GM23248 (cell line): ENCODE measurements at regions not wholly inside any gene's neighbourhood (a gene's known extent, or its start where the extent isn't known, plus 50 kb on each side); places are given as distances from the start of the nearest gene placed in this dataset.

ENCODE experiments used
- DNase-seq: peaks from one replicate; pipeline ENCODE4 v3.0.0-alpha.2; 2015
- H2AFZ ChIP-seq: fragments of 200-600 bp; sonication (generic); 2 replicates; pipeline ENCODE4 v1.6.1; 2016; ENCODE audit warnings: antibody characterized with exemption
- H3F3A ChIP-seq: fragments of 200-600 bp; sonication (generic); 2 replicates; pipeline ENCODE4 v1.6.1; 2016; ENCODE audit warnings: mild to moderate bottlenecking, antibody characterized with exemption, mixed run types; ENCODE audit not compliant: insufficient read depth
- H3K27ac ChIP-seq: fragments of 200-600 bp; sonication (generic); 2 replicates; pipeline ENCODE4 v1.5.1; 2016; ENCODE audit warnings: mild to moderate bottlenecking
- H3K27me3 ChIP-seq: fragments of 200-600 bp; sonication (generic); replicated peaks from 2 replicates; pipeline ENCODE4 v1.6.1; 2016; ENCODE audit warnings: mild to moderate bottlenecking; ENCODE audit not compliant: insufficient read depth
- H3K36me3 ChIP-seq: fragments of 200-600 bp; sonication (generic); 2 replicates; pipeline ENCODE4 v1.6.1; 2016; ENCODE audit warnings: low read depth, mild to moderate bottlenecking
- H3K4me1 ChIP-seq: fragments of 200-600 bp; sonication (generic); 2 replicates; pipeline ENCODE4 v1.6.1; 2016; ENCODE audit warnings: mild to moderate bottlenecking; ENCODE audit not compliant: insufficient read depth
- H3K4me2 ChIP-seq: fragments of 200-600 bp; sonication (generic); one replicate; pipeline ENCODE4 v1.6.1; 2016; ENCODE audit warnings: mild to moderate bottlenecking; ENCODE audit not compliant: unreplicated experiment
- H3K4me3 ChIP-seq: fragments of 200-600 bp; sonication (generic); 2 replicates; pipeline ENCODE4 v1.5.1; 2016; ENCODE audit warnings: mild to moderate bottlenecking
- H3K79me2 ChIP-seq: fragments of 200-600 bp; sonication (generic); 2 replicates; pipeline ENCODE4 v1.6.1; 2016; ENCODE audit warnings: mild to moderate bottlenecking; ENCODE audit not compliant: insufficient read depth
- H3K9ac ChIP-seq: fragments of 200-600 bp; sonication (generic); 2 replicates; pipeline ENCODE4 v1.6.1; 2016; ENCODE audit warnings: mild to moderate bottlenecking
- H3K9me2 ChIP-seq: fragments of 200-600 bp; sonication (generic); 2 replicates; pipeline ENCODE4 v1.6.1; 2016; ENCODE audit warnings: mixed run types, mild to moderate bottlenecking, moderate library complexity; ENCODE audit not compliant: insufficient read depth
- H3K9me3 ChIP-seq: fragments of 200-600 bp; sonication (generic); one replicate; pipeline ENCODE4 v1.6.1; 2017; ENCODE audit warnings: low read depth
- H4K20me1 ChIP-seq: fragments of 200-600 bp; sonication (generic); 2 replicates; pipeline ENCODE4 v1.6.0; 2016; ENCODE audit not compliant: insufficient read depth
- EZH2 ChIP-seq: fragments of 200-600 bp; sonication (generic); IDR thresholded peaks from 2 replicates; pipeline ENCODE4 v1.6.1; 2018; ENCODE audit warnings: antibody characterized with exemption, mild to moderate bottlenecking; ENCODE audit not compliant: insufficient read depth, poor library complexity, severe bottlenecking
- EZH2phosphoT487 ChIP-seq: fragments of 200-600 bp; sonication (generic); IDR thresholded peaks from 2 replicates; pipeline ENCODE4 v1.6.1; 2018; ENCODE audit warnings: antibody characterized with exemption, moderate library complexity, mild to moderate bottlenecking, low read depth; ENCODE audit not compliant: insufficient read depth
- WGBS, 2 experiments: methylation state at CpG; one replicate each; pipeline ENCODE4 v1.1.6; 2015 to 2017; ENCODE audit warnings: low lambda C conversion rate in 2 of 2, low coverage in 1 of 2; ENCODE audit errors: missing lambda C conversion rate in 2 of 2; 5-methylcytosine and 5-hydroxymethylcytosine counted together
- in situ Hi-C: fragments of 300-500 bp; cut with MboI; formaldehyde crosslinking; loops from 2 replicates; pipeline ENCODE4 v1.15.0; 2020

DNA sequence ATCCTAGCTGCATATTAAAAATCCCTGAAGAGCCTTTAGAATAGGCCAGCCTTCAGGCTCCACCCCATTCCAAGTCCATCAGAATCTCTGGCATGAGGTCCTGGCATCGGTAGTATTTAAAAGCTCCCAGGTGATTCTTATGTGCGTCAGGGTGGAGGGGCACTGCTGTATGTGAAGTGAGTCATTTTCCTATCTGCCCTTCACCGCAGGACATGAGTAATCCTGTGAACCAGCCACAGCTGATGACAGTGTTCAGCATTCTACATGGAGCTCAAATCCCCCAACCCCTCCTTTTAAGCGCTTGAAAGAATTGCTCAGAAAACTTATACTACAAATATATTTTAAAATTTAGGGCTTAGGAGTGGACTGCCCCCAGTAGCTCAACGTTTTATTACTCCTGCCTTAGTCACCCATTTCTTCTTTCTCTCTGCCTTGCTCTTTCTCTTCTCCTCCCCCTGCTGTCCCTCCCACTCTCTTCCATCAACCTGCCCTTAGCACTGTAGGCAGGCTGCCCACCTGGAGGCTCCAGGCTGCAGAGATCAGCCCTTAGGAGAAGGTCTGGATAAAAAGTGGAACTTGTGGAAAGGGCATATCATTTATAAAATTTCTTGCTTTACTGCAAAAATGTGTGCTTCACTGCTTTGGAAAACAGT lies 73.8 kb upstream of the ZNF281 start:
- H3K27me3 ChIP-seq = no peaks in the 10 kb centered on the region
- H3K9me3 ChIP-seq = no peaks in the 10 kb centered on the region
- peak overlapping the region; percentile 70 for H3K27ac ChIP-seq
- TF ChIP-seq EZH2 = no peak
- no peak for TF ChIP-seq EZH2phosphoT487
- in situ Hi-C loops = loop anchor here (25.0 kb wide), 2 partner anchors 196 to 346 kb away; no protein-coding TSS in a partner anchor
- H3K9ac ChIP-seq = peak overlapping the region; percentile 59
- H3K36me3 ChIP-seq = no peaks in the 10 kb centered on the region
- H2AFZ ChIP-seq = peak overlapping the region; percentile 42
- DNase-seq = peak; percentile 99
- H3K4me1 ChIP-seq = peaks cover 28% of the 10 kb centered on the region
- peaks cover 19% of the 10 kb centered on the region for H3K79me2 ChIP-seq
- peak overlapping the region; percentile 60 for H3K4me3 ChIP-seq
- WGBS, 2 experiments = 3 to 4% methylated on average over 5 of the region's 5 CpGs
- H3K4me2 ChIP-seq = peak overlapping the region; percentile 72
- peaks cover 13% of the 10 kb centered on the region for H3F3A ChIP-seq
- no peaks in the 10 kb centered on the region for H4K20me1 ChIP-seq
- H3K9me2 ChIP-seq = no peaks in the 10 kb centered on the region

DNA sequence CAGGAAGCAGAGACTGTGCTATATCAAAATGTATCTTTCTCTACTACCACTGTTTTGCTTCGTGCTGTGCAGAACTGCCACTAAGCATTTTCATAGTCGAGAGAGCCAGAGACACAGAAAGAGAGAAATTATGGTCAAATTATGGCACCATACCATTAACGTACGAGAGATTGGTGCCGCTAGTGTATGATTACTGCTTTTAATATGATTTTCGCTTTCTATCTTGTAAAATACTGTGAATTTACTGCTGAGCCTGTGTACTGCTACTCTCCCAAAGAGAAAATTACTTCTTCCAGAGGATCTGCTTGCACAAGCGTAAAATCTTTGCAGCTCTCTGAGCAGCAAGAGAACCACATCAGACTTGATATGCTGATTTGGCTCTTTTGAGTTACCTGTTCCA lies 71.1 kb upstream of the ZNF281 start:
- Histone ChIP-seq H3K4me2 (no peak overlapping the region), H3K79me2 (peaks cover 19% of the 10 kb centered on the region), H3K27me3 (no peaks in the 10 kb centered on the region), H4K20me1 (no peaks in the 10 kb centered on the region), H3K36me3 (no peaks in the 10 kb centered on the region), H3F3A (peaks cover 14% of the 10 kb centered on the region), H3K27ac (no peak overlapping the region), H3K4me1 (peaks cover 24% of the 10 kb centered on the region), H3K9ac (no peak overlapping the region), H2AFZ (0 out of 2 replicates have a peak overlapping the region, but pooled peaks have one; percentile 41), H3K9me3 (no peaks in the 10 kb centered on the region), H3K4me3 (peak overlapping the region; percentile 19; the same call in 1 of the 2 replicates), H3K9me2 (no peaks in the 10 kb centered on the region)
- DNase-seq = no peak
- in situ Hi-C loops = loop anchor here (25.0 kb wide), 2 partner anchors 194 to 344 kb away; no protein-coding TSS in a partner anchor
- no peak for TF ChIP-seq EZH2
- TF ChIP-seq EZH2phosphoT487 = no peak
- 75 to 77% methylated on average over 7 of the region's 7 CpGs for WGBS, 2 experiments

DNA sequence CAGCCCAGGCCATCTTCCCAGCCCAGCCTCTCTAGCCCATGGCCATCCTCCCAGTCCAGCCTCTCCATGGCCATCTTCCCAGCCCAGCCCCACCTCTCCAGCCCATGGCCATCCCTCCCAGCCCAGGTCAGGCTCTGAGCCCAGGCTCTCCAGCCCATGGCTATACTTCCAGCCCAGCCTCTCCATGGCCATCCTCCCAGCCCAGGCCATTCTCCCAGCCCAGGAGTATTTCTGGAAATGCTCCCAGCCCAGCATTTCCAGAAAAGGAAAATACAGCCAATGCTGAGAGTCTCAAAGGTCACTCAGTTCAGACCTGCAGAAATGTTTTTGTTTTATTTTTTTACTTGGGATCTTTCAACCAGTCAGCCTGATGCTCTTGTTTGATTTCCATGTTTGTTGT lies 70.0 kb upstream of the ZNF281 start:
- Histone ChIP-seq H3F3A (peaks cover 24% of the 10 kb centered on the region), H3K79me2 (peaks cover 19% of the 10 kb centered on the region), H3K9me3 (no peaks in the 10 kb centered on the region), H3K9ac (no peak overlapping the region), H2AFZ (no peak overlapping the region), H3K27me3 (no peaks in the 10 kb centered on the region), H3K9me2 (no peaks in the 10 kb centered on the region), H3K27ac (no peak overlapping the region), H3K36me3 (no peaks in the 10 kb centered on the region), H4K20me1 (no peaks in the 10 kb centered on the region), H3K4me1 (peaks cover 25% of the 10 kb centered on the region), H3K4me2 (no peak overlapping the region), H3K4me3 (no peak overlapping the region)
- in situ Hi-C loops = loop anchor here (25.0 kb wide), 2 partner anchors 193 to 343 kb away; no protein-coding TSS in a partner anchor
- TF ChIP-seq EZH2 = no peak
- no peak for TF ChIP-seq EZH2phosphoT487
- DNase-seq = no peak

DNA sequence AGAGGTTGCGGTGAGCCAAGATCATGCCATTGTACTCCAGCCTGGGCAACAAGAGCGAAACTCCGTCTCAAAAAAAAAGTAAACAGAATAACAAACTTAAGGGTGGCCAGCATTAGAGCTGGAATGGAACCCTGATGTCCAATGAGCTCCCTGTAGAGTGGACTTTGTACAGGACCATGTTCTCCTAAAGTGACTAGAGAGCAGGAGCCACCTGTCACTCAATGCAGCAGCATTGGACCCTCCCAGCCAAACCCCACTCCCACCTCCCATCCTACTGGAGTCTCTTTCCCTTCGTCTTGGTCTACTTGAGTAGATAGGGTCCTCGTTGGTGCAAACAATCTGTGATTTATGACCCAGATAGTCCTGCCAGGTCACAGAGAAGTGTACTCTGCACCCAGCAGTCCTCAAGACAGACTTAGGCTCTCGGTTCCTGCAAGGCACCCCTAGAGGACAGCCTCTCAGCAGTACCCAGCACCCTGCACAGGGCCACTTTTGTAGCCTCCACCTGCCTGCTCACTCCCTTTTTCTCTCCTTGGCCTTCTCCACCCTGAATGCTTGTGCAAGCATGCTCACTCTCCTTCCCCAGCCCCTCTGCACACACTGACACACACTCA lies 69.2 kb upstream of the ZNF281 start:
- Histone ChIP-seq H2AFZ (no peak overlapping the region), H3K36me3 (no peaks in the 10 kb centered on the region), H3K4me1 (peaks cover 28% of the 10 kb centered on the region), H3K27ac (no peak overlapping the region), H3K9ac (no peak overlapping the region), H3K9me2 (no peaks in the 10 kb centered on the region), H3K27me3 (no peaks in the 10 kb centered on the region), H4K20me1 (no peaks in the 10 kb centered on the region), H3F3A (peaks cover 24% of the 10 kb centered on the region), H3K9me3 (no peaks in the 10 kb centered on the region), H3K79me2 (peaks cover 19% of the 10 kb centered on the region), H3K4me2 (no peak overlapping the region), H3K4me3 (no peak overlapping the region)
- 82 to 92% methylated on average over 6 of the region's 6 CpGs for WGBS, 2 experiments
- no peak for TF ChIP-seq EZH2
- no peak for TF ChIP-seq EZH2phosphoT487
- in situ Hi-C loops = loop anchor here (25.0 kb wide), 2 partner anchors 192 to 342 kb away; no protein-coding TSS in a partner anchor
- DNase-seq = no peak
